ENCODE measurements at regions not wholly inside any gene's neighbourhood (a gene's known extent, or its start where the extent isn't known, plus 50 kb on each side); places are given as distances from the start of the nearest gene placed in this dataset.

- no peak for DNase-seq
- Mint-ChIP-seq H3K27ac (no peak overlapping the region), H3K36me3 (no peaks in the 10 kb centered on the region), H3K4me3 (no peak overlapping the region), H3K27me3 (peaks cover 6 to 9% (median 8%) of the 10 kb centered on the region in 3 donors), H3K4me1 (no peaks in the 10 kb centered on the region), H3K9me3 (peaks cover 0 to 2% (median 0%) of the 10 kb centered on the region in 7 donors)
- no peak for ATAC-seq (ENCODE audit: low read depth in 2 of 2)
Observed at GRCh38 chr13:79051472-79051871, 354.6 kb downstream of the RBM26 start.

DNA sequence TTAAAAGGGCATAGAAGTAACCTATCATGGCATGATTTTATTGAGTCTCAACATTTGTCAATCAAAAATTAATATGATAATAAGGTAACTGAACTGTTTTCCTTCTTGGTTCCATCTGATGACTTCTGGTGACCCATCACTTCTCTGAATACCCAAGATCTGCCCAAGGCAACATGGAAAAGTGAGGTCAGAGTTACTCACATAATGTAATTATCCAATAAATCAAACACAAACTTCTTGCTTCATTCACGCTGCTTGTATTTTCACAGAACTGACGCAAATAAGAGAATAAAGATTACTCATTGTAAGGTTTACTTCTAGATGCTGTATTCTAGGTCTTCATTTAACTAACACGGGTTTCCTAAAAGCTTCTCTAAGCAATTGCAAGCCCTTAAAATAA lies 361.6 kb downstream of the RBM26 start:
- peaks cover 17 to 24% (median 21%) of the 10 kb centered on the region in 3 donors for H3K27me3 Mint-ChIP-seq
- H3K4me3 Mint-ChIP-seq = no peak overlapping the region
- DNase-seq (no peak), ATAC-seq (ENCODE audit: low read depth in 2 of 2) (no peak)
- H3K9me3 Mint-ChIP-seq = no peaks in the 10 kb centered on the region
- H3K36me3 Mint-ChIP-seq = no peaks in the 10 kb centered on the region
- no peaks in the 10 kb centered on the region for H3K4me1 Mint-ChIP-seq
- H3K27ac Mint-ChIP-seq = no peak overlapping the region

DNA sequence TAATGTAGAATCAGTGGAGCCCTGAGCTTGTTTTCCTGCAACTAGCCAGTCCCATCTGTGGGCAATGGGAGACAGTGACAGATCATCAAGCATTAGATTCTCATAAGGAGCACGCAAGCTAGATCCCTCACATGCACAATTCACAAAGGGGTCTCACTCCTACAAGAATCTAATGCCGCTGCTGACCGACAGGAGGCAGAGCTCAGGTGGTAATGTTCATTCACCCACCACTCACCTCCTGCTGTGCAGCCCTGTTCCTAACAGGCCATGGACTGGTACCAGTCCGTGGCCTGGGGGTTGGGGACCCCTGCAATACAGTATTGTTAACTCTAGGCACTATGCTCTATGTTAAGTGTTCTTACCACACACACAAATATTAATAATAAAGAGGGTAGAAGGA lies 362.8 kb downstream of the RBM26 start:
- no peak for DNase-seq
- Mint-ChIP-seq H3K4me1 (no peaks in the 10 kb centered on the region), H3K36me3 (no peaks in the 10 kb centered on the region), H3K27me3 (peaks cover 17 to 24% (median 22%) of the 10 kb centered on the region in 3 donors), H3K9me3 (no peaks in the 10 kb centered on the region), H3K4me3 (no peak overlapping the region), H3K27ac (no peak overlapping the region)
- no peak for ATAC-seq (ENCODE audit: low read depth in 2 of 2)

DNA sequence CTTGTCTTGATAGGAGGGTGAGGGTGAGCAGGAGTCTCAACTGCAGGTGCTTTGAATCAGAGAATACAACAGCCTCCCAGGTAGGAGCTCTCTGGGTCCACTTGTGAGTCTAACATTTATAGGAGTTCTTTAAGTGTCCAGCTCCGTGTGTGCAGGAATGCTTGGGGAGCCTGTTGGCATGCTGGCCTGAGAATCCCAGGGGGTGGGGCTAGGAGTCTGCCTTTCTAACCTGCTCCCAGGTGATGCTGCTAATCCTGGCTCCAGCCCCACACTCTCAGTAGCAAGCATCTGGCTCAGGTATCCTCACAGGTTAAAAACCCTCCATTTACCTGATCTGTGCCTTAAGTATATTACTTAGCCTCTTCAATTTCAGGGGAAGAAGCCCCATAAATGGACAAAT lies 368.9 kb downstream of the RBM26 start:
- Mint-ChIP-seq H3K27me3 (peaks cover 6 to 23% (median 11%) of the 10 kb centered on the region in 3 donors), H3K4me3 (no peak overlapping the region), H3K27ac (no peak overlapping the region), H3K4me1 (no peaks in the 10 kb centered on the region), H3K9me3 (no peaks in the 10 kb centered on the region), H3K36me3 (no peaks in the 10 kb centered on the region)
- DNase-seq (no peak), ATAC-seq (ENCODE audit: low read depth in 2 of 2) (no peak)

DNA sequence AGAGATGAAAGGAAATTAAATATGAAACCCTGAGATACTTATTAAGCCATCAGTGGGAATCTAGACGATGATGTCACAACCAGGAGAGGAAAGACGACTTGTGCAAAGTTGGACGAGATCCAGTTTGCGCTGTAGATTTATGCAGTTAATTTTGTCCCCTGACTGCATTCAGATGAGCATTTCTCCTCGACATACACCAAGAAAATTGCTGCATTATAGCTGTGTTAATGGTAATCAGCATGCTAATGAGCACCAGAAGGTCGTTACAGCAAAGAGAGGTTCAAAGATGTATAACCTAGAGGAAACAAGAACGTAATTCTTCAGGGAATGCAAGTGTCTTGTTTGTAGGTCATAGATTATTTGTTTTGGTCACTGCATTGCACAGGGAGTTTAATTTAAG lies 371.7 kb downstream of the RBM26 start:
- Mint-ChIP-seq H3K36me3 (no peaks in the 10 kb centered on the region), H3K27ac (no peak overlapping the region), H3K4me1 (no peaks in the 10 kb centered on the region), H3K9me3 (no peaks in the 10 kb centered on the region), H3K27me3 (peaks cover 11 to 33% (median 18%) of the 10 kb centered on the region in 3 donors), H3K4me3 (no peak overlapping the region)
- ATAC-seq (ENCODE audit: low read depth in 2 of 2) (no peak), DNase-seq (no peak)

DNA sequence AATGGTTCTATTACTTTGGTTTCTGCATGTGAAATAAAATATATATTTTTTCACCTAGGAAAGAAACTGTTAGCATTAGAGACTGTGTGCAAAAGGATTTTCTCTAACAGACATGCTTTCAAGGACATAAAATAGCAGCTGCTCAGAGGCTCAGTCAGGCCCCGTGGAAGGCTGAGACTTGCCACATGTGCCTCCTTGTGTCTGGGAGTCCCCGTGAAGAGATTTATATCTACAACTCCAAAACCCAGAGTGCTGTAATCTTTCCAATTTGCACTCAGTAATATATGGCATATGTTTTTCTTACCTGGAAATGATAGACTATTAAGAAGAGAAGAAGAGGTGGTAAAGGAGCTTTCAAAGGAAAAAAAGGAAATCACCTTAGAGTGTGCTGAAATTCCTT lies 371.6 kb upstream of the OBI1 start:
- no peak overlapping the region for H3K27ac Mint-ChIP-seq
- no peak overlapping the region for H3K4me3 Mint-ChIP-seq
- no peaks in the 10 kb centered on the region for H3K36me3 Mint-ChIP-seq
- DNase-seq (no peak), ATAC-seq (ENCODE audit: low read depth in 2 of 2) (no peak)
- H3K27me3 Mint-ChIP-seq = peaks cover 16 to 34% (median 18%) of the 10 kb centered on the region in 3 donors
- no peaks in the 10 kb centered on the region for H3K4me1 Mint-ChIP-seq
- no peaks in the 10 kb centered on the region for H3K9me3 Mint-ChIP-seq

- DNase-seq (no peak), ATAC-seq (ENCODE audit: low read depth in 2 of 2) (no peak)
- H3K4me1 Mint-ChIP-seq = no peaks in the 10 kb centered on the region
- H3K9me3 Mint-ChIP-seq = peaks cover 7 to 57% (median 42%) of the 10 kb centered on the region in 7 donors
- H3K36me3 Mint-ChIP-seq = peaks cover 4 to 19% of the 10 kb centered on the region in 2 donors
- H3K27me3 Mint-ChIP-seq = peaks cover 10 to 22% (median 15%) of the 10 kb centered on the region in 3 donors
- no peak overlapping the region for H3K27ac Mint-ChIP-seq
- H3K4me3 Mint-ChIP-seq = peak overlapping the region in 1 of 8 donors; percentile 15
Observed at GRCh38 chr13:79018166-79018565, 359.2 kb upstream of the OBI1 start.

GRCh38 chr13:79011179-79011578 lies 352.2 kb upstream of the OBI1 start:
- H3K4me1 Mint-ChIP-seq = no peaks in the 10 kb centered on the region
- H3K9me3 Mint-ChIP-seq = peaks cover 4 to 38% (median 21%) of the 10 kb centered on the region in 7 donors
- no peak overlapping the region for H3K27ac Mint-ChIP-seq
- no peak for ATAC-seq (ENCODE audit: low read depth in 2 of 2)
- H3K4me3 Mint-ChIP-seq = no peak overlapping the region
- peaks cover 0 to 12% of the 10 kb centered on the region in 2 donors for H3K36me3 Mint-ChIP-seq
- DNase-seq = no peak
- peaks cover 4 to 23% (median 11%) of the 10 kb centered on the region in 3 donors for H3K27me3 Mint-ChIP-seq

DNA sequence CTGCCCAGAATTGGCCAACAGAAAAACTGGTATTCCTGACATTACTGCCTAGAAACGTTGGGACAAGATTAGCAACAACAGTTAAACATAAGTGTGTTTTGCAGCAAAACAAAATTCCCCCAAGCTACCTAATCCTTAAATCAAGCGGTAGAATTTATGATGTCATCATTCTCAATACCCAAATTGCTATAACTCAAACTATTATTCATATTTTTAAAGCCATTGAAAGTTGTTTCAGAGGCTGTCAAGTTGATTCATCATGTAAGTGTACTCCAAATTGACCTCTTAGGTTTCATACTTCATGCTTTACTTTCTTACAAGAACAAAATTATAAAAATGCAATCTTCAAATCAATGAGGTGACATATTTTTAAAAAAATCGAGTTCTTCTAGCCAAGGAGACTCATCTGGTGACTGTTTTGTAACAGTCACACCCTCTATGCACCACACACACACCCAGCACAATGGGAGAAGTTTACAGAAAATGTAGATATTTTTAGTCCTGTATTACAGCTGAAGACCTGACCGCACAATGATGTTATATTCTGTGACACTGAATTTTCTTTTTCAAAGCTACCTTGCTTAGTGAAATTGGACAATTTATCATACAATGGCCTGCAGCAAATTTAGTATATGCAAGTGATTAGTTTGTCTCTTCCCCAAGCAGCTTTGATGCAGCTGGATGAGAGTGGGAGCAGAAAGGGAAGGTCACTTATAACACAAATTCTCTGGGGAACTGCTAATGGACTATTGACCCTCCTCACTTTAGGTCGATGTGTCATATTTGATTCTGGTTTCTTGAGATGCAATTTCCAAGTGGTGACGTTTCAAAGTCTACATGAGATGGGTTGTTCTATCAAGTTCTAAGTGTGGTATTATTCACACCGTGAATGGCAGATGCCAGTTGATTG lies 345.3 kb upstream of the OBI1 start:
- no peak for ATAC-seq (ENCODE audit: low read depth in 2 of 2)
- no peaks in the 10 kb centered on the region for H3K36me3 Mint-ChIP-seq
- no peak overlapping the region for H3K4me3 Mint-ChIP-seq
- H3K9me3 Mint-ChIP-seq = no peaks in the 10 kb centered on the region
- no peak overlapping the region for H3K27ac Mint-ChIP-seq
- H3K4me1 Mint-ChIP-seq = no peaks in the 10 kb centered on the region
- no peak for DNase-seq
- H3K27me3 Mint-ChIP-seq = peaks cover 8 to 11% (median 11%) of the 10 kb centered on the region in 3 donors

DNA sequence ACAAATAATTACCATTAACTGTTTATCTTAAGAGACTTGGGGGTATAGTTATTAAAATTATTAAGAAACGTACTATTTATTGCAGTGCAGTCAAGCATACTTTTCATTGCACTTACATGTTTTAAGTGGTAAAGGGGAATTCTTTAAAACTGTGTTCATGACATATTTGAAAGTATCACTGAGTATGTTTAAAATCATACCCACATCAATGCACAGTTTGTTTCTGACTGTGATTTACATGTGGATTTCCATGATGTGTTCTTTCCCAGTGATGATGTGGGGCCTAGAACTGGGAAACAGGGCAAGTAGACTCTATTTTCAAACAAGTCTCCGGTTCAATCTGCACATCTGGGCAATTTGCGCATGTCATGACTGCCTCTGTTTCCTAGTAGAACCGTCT lies 340.5 kb upstream of the OBI1 start:
- Mint-ChIP-seq H3K4me3 (no peak overlapping the region), H3K4me1 (no peaks in the 10 kb centered on the region), H3K9me3 (no peaks in the 10 kb centered on the region), H3K27ac (no peak overlapping the region), H3K36me3 (no peaks in the 10 kb centered on the region), H3K27me3 (peaks cover 0 to 20% (median 13%) of the 10 kb centered on the region in 3 donors)
- no peak for ATAC-seq (ENCODE audit: low read depth in 2 of 2)
- no peak for DNase-seq

GRCh38 chr13:78998630-78999315 lies 339.8 kb upstream of the OBI1 start:
- no peak overlapping the region for H3K4me3 Mint-ChIP-seq
- H3K27me3 Mint-ChIP-seq = peaks cover 3 to 20% (median 16%) of the 10 kb centered on the region in 3 donors
- no peak overlapping the region for H3K27ac Mint-ChIP-seq
- no peaks in the 10 kb centered on the region for H3K9me3 Mint-ChIP-seq
- H3K36me3 Mint-ChIP-seq = no peaks in the 10 kb centered on the region
- DNase-seq (no peak), ATAC-seq (ENCODE audit: low read depth in 2 of 2) (no peak)
- H3K4me1 Mint-ChIP-seq = no peaks in the 10 kb centered on the region

- Mint-ChIP-seq H3K9me3 (no peaks in the 10 kb centered on the region), H3K27me3 (peaks cover 5 to 20% (median 14%) of the 10 kb centered on the region in 3 donors), H3K4me3 (no peak overlapping the region), H3K27ac (no peak overlapping the region), H3K36me3 (no peaks in the 10 kb centered on the region), H3K4me1 (no peaks in the 10 kb centered on the region)
- ATAC-seq (ENCODE audit: low read depth in 2 of 2) (no peak), DNase-seq (no peak)
Observed at GRCh38 chr13:78997902-78998629, 339.1 kb upstream of the OBI1 start.

- Mint-ChIP-seq H3K36me3 (no peaks in the 10 kb centered on the region), H3K4me3 (no peak overlapping the region), H3K27me3 (peaks cover 10 to 17% (median 14%) of the 10 kb centered on the region in 3 donors), H3K9me3 (peaks cover 0 to 12% (median 0%) of the 10 kb centered on the region in 7 donors), H3K27ac (no peak overlapping the region), H3K4me1 (no peaks in the 10 kb centered on the region)
- DNase-seq (no peak), ATAC-seq (ENCODE audit: low read depth in 2 of 2) (no peak)
Observed at GRCh38 chr13:78993792-78994191, 334.8 kb upstream of the OBI1 start.

All from naive B cell (primary cell).